PFSK-1 (cell line): ENCODE measurements at regions not wholly inside any gene's neighbourhood (a gene's known extent, or its start where the extent isn't known, plus 50 kb on each side); places are given as distances from the start of the nearest gene placed in this dataset.

ENCODE experiments used
- POLR2AphosphoS5 ChIP-seq: IDR thresholded peaks from 2 replicates; pipeline ENCODE4 v1.6.1; 2012; ENCODE audit warnings: low read depth, mild to moderate bottlenecking, control low read depth, low read length, moderate library complexity
- SIN3A ChIP-seq: IDR thresholded peaks from 2 replicates; pipeline ENCODE4 v1.6.1; 2012; ENCODE audit warnings: mild to moderate bottlenecking, low read length, moderate library complexity, borderline replicate concordance; ENCODE audit not compliant: insufficient read depth
- TAF1 ChIP-seq: IDR thresholded peaks from 2 replicates; pipeline ENCODE4 v1.6.1; 2012; ENCODE audit warnings: low read length, control low read depth, borderline replicate concordance; ENCODE audit not compliant: insufficient read depth
- TF ChIP-seq, protein P1 (sequence below), 2 experiments: IDR thresholded peaks; 2 replicates each; pipeline versions ENCODE4 v1.6.1 to v1.8.0; 2011 to 2012; ENCODE audit warnings: low read depth in 2 of 2, low read length in 2 of 2, control low read depth in 1 of 2, inconsistent platforms in 1 of 2, mild to moderate bottlenecking in 1 of 2, moderate library complexity in 1 of 2; ENCODE audit not compliant: insufficient read depth in 1 of 2

DNA sequence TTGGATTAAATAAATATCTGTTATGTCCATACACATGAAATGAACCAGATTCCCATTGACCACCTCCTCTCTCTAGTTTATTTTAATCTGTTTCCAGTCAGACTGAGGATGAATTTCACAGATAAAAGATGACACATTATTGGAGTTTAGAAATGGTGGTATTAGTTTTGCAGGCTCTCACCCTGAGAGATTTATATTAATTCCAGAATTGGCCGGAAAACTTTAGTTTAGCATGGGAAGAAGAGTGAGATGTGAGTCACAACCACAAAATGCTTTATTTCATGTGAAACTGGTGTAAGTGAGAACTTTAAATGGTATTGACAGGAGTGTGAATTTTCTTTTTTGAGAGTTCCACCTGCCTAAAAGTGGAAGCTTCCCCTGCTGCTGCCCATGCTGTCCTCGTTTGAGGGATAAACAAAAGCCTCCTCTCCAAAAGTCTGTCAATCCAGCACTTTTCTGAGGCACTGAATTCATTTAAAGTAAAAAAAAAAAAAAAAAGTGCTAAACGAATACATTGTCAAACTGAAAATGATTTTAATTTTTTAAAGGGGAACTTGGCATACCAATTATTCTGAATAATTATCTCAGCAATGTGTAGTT is 65.1 kb upstream of the EPHA3 start:
- TF ChIP-seq POLR2AphosphoS5 (no peak), TAF1 (no peak), SIN3A (no peak)
- TF ChIP-seq, protein P1, sequence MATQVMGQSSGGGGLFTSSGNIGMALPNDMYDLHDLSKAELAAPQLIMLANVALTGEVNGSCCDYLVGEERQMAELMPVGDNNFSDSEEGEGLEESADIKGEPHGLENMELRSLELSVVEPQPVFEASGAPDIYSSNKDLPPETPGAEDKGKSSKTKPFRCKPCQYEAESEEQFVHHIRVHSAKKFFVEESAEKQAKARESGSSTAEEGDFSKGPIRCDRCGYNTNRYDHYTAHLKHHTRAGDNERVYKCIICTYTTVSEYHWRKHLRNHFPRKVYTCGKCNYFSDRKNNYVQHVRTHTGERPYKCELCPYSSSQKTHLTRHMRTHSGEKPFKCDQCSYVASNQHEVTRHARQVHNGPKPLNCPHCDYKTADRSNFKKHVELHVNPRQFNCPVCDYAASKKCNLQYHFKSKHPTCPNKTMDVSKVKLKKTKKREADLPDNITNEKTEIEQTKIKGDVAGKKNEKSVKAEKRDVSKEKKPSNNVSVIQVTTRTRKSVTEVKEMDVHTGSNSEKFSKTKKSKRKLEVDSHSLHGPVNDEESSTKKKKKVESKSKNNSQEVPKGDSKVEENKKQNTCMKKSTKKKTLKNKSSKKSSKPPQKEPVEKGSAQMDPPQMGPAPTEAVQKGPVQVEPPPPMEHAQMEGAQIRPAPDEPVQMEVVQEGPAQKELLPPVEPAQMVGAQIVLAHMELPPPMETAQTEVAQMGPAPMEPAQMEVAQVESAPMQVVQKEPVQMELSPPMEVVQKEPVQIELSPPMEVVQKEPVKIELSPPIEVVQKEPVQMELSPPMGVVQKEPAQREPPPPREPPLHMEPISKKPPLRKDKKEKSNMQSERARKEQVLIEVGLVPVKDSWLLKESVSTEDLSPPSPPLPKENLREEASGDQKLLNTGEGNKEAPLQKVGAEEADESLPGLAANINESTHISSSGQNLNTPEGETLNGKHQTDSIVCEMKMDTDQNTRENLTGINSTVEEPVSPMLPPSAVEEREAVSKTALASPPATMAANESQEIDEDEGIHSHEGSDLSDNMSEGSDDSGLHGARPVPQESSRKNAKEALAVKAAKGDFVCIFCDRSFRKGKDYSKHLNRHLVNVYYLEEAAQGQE (IDR thresholded peaks at IDR 0.05; ENCODE audit: insufficient read depth in 1 of 2, low read depth in 2 of 2, low read length in 2 of 2) = no peak
